ENCODE measurements at regions not wholly inside any gene's neighbourhood (a gene's known extent, or its start where the extent isn't known, plus 50 kb on each side); places are given as distances from the start of the nearest gene placed in this dataset.

- Histone ChIP-seq H3K9ac (ENCODE audit: insufficient read length) (no peak overlapping the region), H3K9me3 (ENCODE audit: low read depth, low read length) (no peaks in the 10 kb centered on the region), H3K27ac (no peak overlapping the region), H3K36me3 (ENCODE audit: insufficient read depth, low read length) (no peaks in the 10 kb centered on the region), H3K4me3 (no peak overlapping the region)
- DNase-seq (ENCODE audit: low read depth, low spot score), result no peak
- TF ChIP-seq POLR2AphosphoS5 (IDR thresholded peaks at IDR 0.05; ENCODE audit: borderline replicate concordance, low read depth, low read length) (no peak), EZH2 (IDR thresholded peaks at IDR 0.05) (no peak), FOXP2 (optimal IDR thresholded peaks at IDR 0.05; ENCODE audit: control extremely low read depth, extremely low read length, insufficient read depth) (no peak)
Observed at GRCh38 chr6:4185846-4186245, 50.5 kb upstream of the ECI2 start.

- Histone ChIP-seq H3K9ac (ENCODE audit: insufficient read length) (no peak overlapping the region), H3K27ac (no peak overlapping the region), H3K4me3 (no peak overlapping the region), H3K9me3 (ENCODE audit: low read depth, low read length) (no peaks in the 10 kb centered on the region), H3K36me3 (ENCODE audit: insufficient read depth, low read length) (no peaks in the 10 kb centered on the region)
- no peak for TF ChIP-seq FOXP2 (optimal IDR thresholded peaks at IDR 0.05; ENCODE audit: control extremely low read depth, extremely low read length, insufficient read depth)
- TF ChIP-seq POLR2AphosphoS5 (IDR thresholded peaks at IDR 0.05; ENCODE audit: borderline replicate concordance, low read depth, low read length), result no peak
- TF ChIP-seq EZH2 (IDR thresholded peaks at IDR 0.05), result no peak
- DNase-seq (ENCODE audit: low read depth, low spot score), result no peak
Observed at GRCh38 chr6:4185419-4185818, 50.0 kb upstream of the ECI2 start.

All from SK-N-MC (cell line).